ENCODE measurements at regions not wholly inside any gene's neighbourhood (a gene's known extent, or its start where the extent isn't known, plus 50 kb on each side); places are given as distances from the start of the nearest gene placed in this dataset.

- TF ChIP-seq CTCF (IDR thresholded peaks at IDR 0.05) (no peak), POLR2A (IDR thresholded peaks at IDR 0.05) (no peak)
Observed at GRCh38 chr16:86410529-86410928, 99.8 kb upstream of the FOXF1 start.
